HEK293T (cell line): ENCODE measurements at regions not wholly inside any gene's neighbourhood (a gene's known extent, or its start where the extent isn't known, plus 50 kb on each side); places are given as distances from the start of the nearest gene placed in this dataset.

Experiments used
- ARNT ChIP-seq: fragments of 450-650 bp; IDR thresholded peaks from 2 replicates; pipeline ENCODE4 v1.6.1; 2017; ENCODE audit warnings: mild to moderate bottlenecking
- BHLHE40 ChIP-seq: fragments of 450-650 bp; IDR thresholded peaks from 2 replicates; pipeline ENCODE4 v1.6.1; 2016; ENCODE audit warnings: mild to moderate bottlenecking, moderate library complexity, borderline replicate concordance
- ELF4 ChIP-seq: fragments of 450-650 bp; IDR thresholded peaks from 2 replicates; pipeline ENCODE4 v1.6.1; 2017; ENCODE audit warnings: antibody characterized with exemption
- FOXA1 ChIP-seq: fragments of 450-650 bp; IDR thresholded peaks from 2 replicates; pipeline ENCODE4 v1.6.1; 2016; ENCODE audit warnings: mild to moderate bottlenecking
- FOXK2 ChIP-seq: fragments of 450-650 bp; IDR thresholded peaks from 2 replicates; pipeline ENCODE4 v1.6.1; 2016; ENCODE audit warnings: mild to moderate bottlenecking
- FOXM1 ChIP-seq: fragments of 450-650 bp; IDR thresholded peaks from 2 replicates; pipeline ENCODE4 v1.6.1; 2017; ENCODE audit warnings: mild to moderate bottlenecking, borderline replicate concordance
- SP1 ChIP-seq: fragments of 450-650 bp; IDR thresholded peaks from 2 replicates; pipeline ENCODE4 v1.6.1; 2017
- SUZ12 ChIP-seq: fragments of 450-650 bp; IDR thresholded peaks from 2 replicates; pipeline ENCODE4 v1.6.1; 2016; ENCODE audit warnings: mild to moderate bottlenecking
- ZNF384 ChIP-seq: fragments of 450-650 bp; IDR thresholded peaks from 2 replicates; pipeline ENCODE4 v1.6.1; 2016

DNA sequence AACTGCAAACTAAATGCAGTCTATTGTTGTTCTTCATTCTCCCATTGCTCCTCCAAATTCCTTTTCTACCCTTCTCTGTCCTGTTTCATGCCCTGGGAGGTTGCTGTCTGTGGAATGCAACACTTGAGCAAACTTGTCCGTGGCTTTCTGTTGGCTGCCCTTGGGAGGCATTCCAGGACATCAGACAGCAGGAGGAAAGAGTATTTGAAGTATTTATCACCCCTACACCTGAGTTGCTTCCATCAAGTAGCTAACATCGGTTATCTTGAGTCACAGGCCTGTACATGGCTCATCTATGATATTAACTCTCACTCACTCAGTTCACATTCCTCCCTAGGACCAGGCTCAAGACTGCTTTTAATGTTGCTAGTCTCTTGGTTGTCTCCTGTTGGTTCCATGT is 803.4 kb upstream of the CDH6 start:
- TF ChIP-seq SUZ12 (no peak), SP1 (no peak), BHLHE40 (no peak), ELF4 (no peak), FOXA1 (no peak), ARNT (no peak), FOXM1 (no peak), ZNF384 (no peak), FOXK2 (no peak)
